Thyroid gland (tissue), 4 donors: ENCODE measurements at regions not wholly inside any gene's neighbourhood (a gene's known extent, or its start where the extent isn't known, plus 50 kb on each side); places are given as distances from the start of the nearest gene placed in this dataset.

Experiments
- DNase-seq, 2 donors: peaks; one replicate each; pipeline ENCODE4 v3.0.0-alpha.2; 2019
- H3K27ac ChIP-seq, 3 donors: fragments of 200-600 bp; sonication (generic); 1 replicate in 2 of 3; 2 replicates in 1 of 3; pipeline ENCODE4 v1.5.1; 2016 to 2019; ENCODE audit warnings: mild to moderate bottlenecking in 1 of 3, moderate library complexity in 1 of 3
- H3K27me3 ChIP-seq: fragments of 200-600 bp; sonication (generic); one replicate; pipeline ENCODE4 v1.5.1; 2019
- H3K36me3 ChIP-seq, 2 donors: fragments of 200-600 bp; sonication (generic); one replicate each; pipeline ENCODE4 v1.5.1; 2016 to 2019
- H3K4me1 ChIP-seq, 2 donors: fragments of 200-600 bp; sonication (generic); one replicate each; pipeline ENCODE4 v1.5.1; 2017 to 2019
- H3K4me3 ChIP-seq, 3 donors: fragments of 200-600 bp; sonication (generic); replicated peaks in 1 of 3; 1 replicate in 2 of 3; 2 replicates in 1 of 3; pipeline ENCODE4 v1.5.1; 2016; ENCODE audit warnings: mild to moderate bottlenecking in 1 of 3
- H3K9me3 ChIP-seq: fragments of 200-600 bp; sonication (generic); one replicate; pipeline ENCODE4 v1.5.1; 2017
- CTCF ChIP-seq, 6 experiments: fragments of 200-600 bp in 3 of 6; fragments of 450-650 bp in 3 of 6; sonication (generic) in 3 of 6; IDR thresholded peaks; one replicate each; pipeline ENCODE4 v1.5.1; 2016 to 2019; ENCODE audit warnings: antibody characterized with exemption in 6 of 6, mild to moderate bottlenecking in 2 of 6, inconsistent platforms in 1 of 6, moderate library complexity in 1 of 6
- POLR2A ChIP-seq, 2 donors: fragments of 450-650 bp; IDR thresholded peaks; one replicate each; pipeline ENCODE4 v1.6.1; 2017; ENCODE audit warnings: antibody characterized with exemption in 2 of 2, mild to moderate bottlenecking in 2 of 2, moderate library complexity in 1 of 2
- WGBS, 2 donors: methylation state at CpG; one replicate each; pipeline ENCODE4 v1.1.5; 2017; 5-methylcytosine and 5-hydroxymethylcytosine counted together
- intact Hi-C: fragments of 100-400 bp; cut with DNase I; formaldehyde crosslinking; loops from one replicate; pipeline ENCODE4 v1.15.1; 2023

- Histone ChIP-seq H3K27ac (no peak overlapping the region), H3K4me3 (no peak overlapping the region), H3K4me1 (no peaks in the 10 kb centered on the region), H3K36me3 (no peaks in the 10 kb centered on the region), H3K9me3 (no peaks in the 10 kb centered on the region), H3K27me3 (no peaks in the 10 kb centered on the region)
- TF ChIP-seq POLR2A (IDR thresholded peaks at IDR 0.05) (no peak), CTCF (IDR thresholded peaks at IDR 0.05) (no peak)
- no peak for DNase-seq
- intact Hi-C loops = no loop called here
Observed at GRCh38 chr1:163747261-163747660, 425.5 kb downstream of the NUF2 start.

GRCh38 chr1:163747855-163748254, 426.1 kb downstream of the NUF2 start:
- Histone ChIP-seq H3K9me3 (no peaks in the 10 kb centered on the region), H3K36me3 (no peaks in the 10 kb centered on the region), H3K4me1 (no peaks in the 10 kb centered on the region), H3K27me3 (no peaks in the 10 kb centered on the region), H3K4me3 (no peak overlapping the region), H3K27ac (no peak overlapping the region)
- intact Hi-C loops = no loop called here
- WGBS, 2 donors = 38 to 94% methylated on average over 1 of the region's 1 CpG
- no peak for TF ChIP-seq POLR2A (IDR thresholded peaks at IDR 0.05)
- TF ChIP-seq CTCF (IDR thresholded peaks at IDR 0.05) = no peak
- no peak for DNase-seq

GRCh38 chr1:163758977-163759670, 437.4 kb downstream of the NUF2 start:
- no peak for DNase-seq
- TF ChIP-seq POLR2A (IDR thresholded peaks at IDR 0.05) = no peak
- TF ChIP-seq CTCF (IDR thresholded peaks at IDR 0.05) = no peak
- intact Hi-C loops = no loop called here
- Histone ChIP-seq H3K9me3 (no peaks in the 10 kb centered on the region), H3K4me3 (no peak overlapping the region), H3K27ac (no peak overlapping the region), H3K4me1 (no peaks in the 10 kb centered on the region), H3K36me3 (no peaks in the 10 kb centered on the region), H3K27me3 (no peaks in the 10 kb centered on the region)
- WGBS, 2 donors = 66 to 92% methylated on average over 3 of the region's 3 CpGs

GRCh38 chr1:163761898-163762297, 440.1 kb downstream of the NUF2 start:
- intact Hi-C loops = no loop called here
- no peaks in the 10 kb centered on the region for H3K9me3 ChIP-seq
- no peak overlapping the region for H3K27ac ChIP-seq
- H3K4me1 ChIP-seq = no peaks in the 10 kb centered on the region
- no peak for DNase-seq
- TF ChIP-seq CTCF (IDR thresholded peaks at IDR 0.05) (no peak), POLR2A (IDR thresholded peaks at IDR 0.05) (no peak)
- no peaks in the 10 kb centered on the region for H3K27me3 ChIP-seq
- 57 to 93% methylated on average over 3 of the region's 3 CpGs for WGBS, 2 donors
- no peak overlapping the region for H3K4me3 ChIP-seq
- H3K36me3 ChIP-seq = no peaks in the 10 kb centered on the region

- Histone ChIP-seq H3K4me1 (no peaks in the 10 kb centered on the region), H3K4me3 (no peak overlapping the region), H3K9me3 (no peaks in the 10 kb centered on the region), H3K36me3 (no peaks in the 10 kb centered on the region), H3K27me3 (no peaks in the 10 kb centered on the region), H3K27ac (no peak overlapping the region)
- DNase-seq = no peak
- 60 to 72% methylated on average over 7 of the region's 7 CpGs for WGBS, 2 donors
- TF ChIP-seq CTCF (IDR thresholded peaks at IDR 0.05) = no peak
- no peak for TF ChIP-seq POLR2A (IDR thresholded peaks at IDR 0.05)
- intact Hi-C loops = no loop called here
Observed at GRCh38 chr1:163766257-163766918, 444.6 kb downstream of the NUF2 start.
